ENCODE measurements at regions not wholly inside any gene's neighbourhood (a gene's known extent, or its start where the extent isn't known, plus 50 kb on each side); places are given as distances from the start of the nearest gene placed in this dataset.

DNA sequence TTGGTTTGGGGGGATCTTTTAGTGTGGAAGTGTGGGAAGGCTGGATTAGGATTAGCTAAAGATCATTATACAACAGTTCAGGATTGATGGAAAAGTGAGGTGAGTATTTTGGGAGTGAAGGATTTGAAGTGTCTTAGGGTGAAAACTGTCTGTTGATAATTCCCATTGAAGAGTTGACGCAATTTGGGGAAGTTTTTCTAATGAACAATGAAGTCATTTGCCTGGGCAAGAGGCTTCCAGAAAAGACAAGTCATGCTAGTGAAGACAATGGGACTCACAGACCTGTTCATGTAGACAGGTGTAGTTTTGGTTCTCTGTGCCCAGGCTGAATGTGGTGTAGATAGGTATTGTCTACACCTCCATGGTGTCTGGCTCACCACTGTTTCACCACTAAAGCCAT, 194.3 kb upstream of the GPR26 start:
- TF ChIP-seq, protein P1, sequence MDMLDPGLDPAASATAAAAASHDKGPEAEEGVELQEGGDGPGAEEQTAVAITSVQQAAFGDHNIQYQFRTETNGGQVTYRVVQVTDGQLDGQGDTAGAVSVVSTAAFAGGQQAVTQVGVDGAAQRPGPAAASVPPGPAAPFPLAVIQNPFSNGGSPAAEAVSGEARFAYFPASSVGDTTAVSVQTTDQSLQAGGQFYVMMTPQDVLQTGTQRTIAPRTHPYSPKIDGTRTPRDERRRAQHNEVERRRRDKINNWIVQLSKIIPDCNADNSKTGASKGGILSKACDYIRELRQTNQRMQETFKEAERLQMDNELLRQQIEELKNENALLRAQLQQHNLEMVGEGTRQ (CRISPR knock-in tag; IDR thresholded peaks at IDR 0.05), result no peak
- TF ChIP-seq MAFF (IDR thresholded peaks at IDR 0.05; ENCODE audit: low read length) (no peak), TBL1XR1 (IDR thresholded peaks at IDR 0.05; ENCODE audit: low read length in 2 of 2) (no peak), GABPA (tag; conservative IDR thresholded peaks at IDR 0.05; ENCODE audit: low read depth) (no peak), CBX2 (IDR thresholded peaks at IDR 0.05; ENCODE audit: insufficient read depth, low read length, poor library complexity, severe bottlenecking) (no peak), ZNF143 (CRISPR knock-in tag; IDR thresholded peaks at IDR 0.05) (no peak), FOXM1 (IDR thresholded peaks at IDR 0.05; ENCODE audit: low read depth) (no peak), FOXM1 (CRISPR knock-in tag; IDR thresholded peaks at IDR 0.05; ENCODE audit: low read depth) (no peak), KAT2B (IDR thresholded peaks at IDR 0.05; ENCODE audit: low read depth, low read length) (no peak), HCFC1 (IDR thresholded peaks at IDR 0.05; ENCODE audit: low read depth, low read length) (no peak)
- TF ChIP-seq, protein P2, sequence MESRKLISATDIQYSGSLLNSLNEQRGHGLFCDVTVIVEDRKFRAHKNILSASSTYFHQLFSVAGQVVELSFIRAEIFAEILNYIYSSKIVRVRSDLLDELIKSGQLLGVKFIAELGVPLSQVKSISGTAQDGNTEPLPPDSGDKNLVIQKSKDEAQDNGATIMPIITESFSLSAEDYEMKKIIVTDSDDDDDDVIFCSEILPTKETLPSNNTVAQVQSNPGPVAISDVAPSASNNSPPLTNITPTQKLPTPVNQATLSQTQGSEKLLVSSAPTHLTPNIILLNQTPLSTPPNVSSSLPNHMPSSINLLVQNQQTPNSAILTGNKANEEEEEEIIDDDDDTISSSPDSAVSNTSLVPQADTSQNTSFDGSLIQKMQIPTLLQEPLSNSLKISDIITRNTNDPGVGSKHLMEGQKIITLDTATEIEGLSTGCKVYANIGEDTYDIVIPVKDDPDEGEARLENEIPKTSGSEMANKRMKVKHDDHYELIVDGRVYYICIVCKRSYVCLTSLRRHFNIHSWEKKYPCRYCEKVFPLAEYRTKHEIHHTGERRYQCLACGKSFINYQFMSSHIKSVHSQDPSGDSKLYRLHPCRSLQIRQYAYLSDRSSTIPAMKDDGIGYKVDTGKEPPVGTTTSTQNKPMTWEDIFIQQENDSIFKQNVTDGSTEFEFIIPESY (CRISPR knock-in tag; IDR thresholded peaks at IDR 0.05), result no peak
- TF ChIP-seq, protein P3, sequence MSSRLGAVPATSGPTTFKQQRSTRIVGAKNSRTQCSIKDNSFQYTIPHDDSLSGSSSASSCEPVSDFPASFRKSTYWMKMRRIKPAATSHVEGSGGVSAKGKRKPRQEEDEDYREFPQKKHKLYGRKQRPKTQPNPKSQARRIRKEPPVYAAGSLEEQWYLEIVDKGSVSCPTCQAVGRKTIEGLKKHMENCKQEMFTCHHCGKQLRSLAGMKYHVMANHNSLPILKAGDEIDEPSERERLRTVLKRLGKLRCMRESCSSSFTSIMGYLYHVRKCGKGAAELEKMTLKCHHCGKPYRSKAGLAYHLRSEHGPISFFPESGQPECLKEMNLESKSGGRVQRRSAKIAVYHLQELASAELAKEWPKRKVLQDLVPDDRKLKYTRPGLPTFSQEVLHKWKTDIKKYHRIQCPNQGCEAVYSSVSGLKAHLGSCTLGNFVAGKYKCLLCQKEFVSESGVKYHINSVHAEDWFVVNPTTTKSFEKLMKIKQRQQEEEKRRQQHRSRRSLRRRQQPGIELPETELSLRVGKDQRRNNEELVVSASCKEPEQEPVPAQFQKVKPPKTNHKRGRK (tag; IDR thresholded peaks at IDR 0.05), result no peak
